Gastroesophageal sphincter (tissue), 4 donors: ENCODE measurements at regions not wholly inside any gene's neighbourhood (a gene's known extent, or its start where the extent isn't known, plus 50 kb on each side); places are given as distances from the start of the nearest gene placed in this dataset.

Experiments
- ATAC-seq: fragments of 150-250 bp; one replicate; pipeline ENCODE4 v1.9.1; 2016; ENCODE audit warnings: mild to moderate bottlenecking, moderate library complexity
- H3K27ac ChIP-seq, 4 donors: fragments of 200-600 bp; sonication (generic) in 3 of 4; 1 replicate in 3 of 4; 2 replicates in 1 of 4; pipeline ENCODE4 v1.5.1; 2016 to 2019
- H3K27me3 ChIP-seq: fragments of 200-600 bp; sonication (generic); one replicate; pipeline ENCODE4 v1.5.1; 2019
- H3K36me3 ChIP-seq, 2 donors: fragments of 200-600 bp; sonication (generic); one replicate each; pipeline ENCODE4 v1.5.1; 2019; ENCODE audit warnings: control low read depth in 1 of 2
- H3K4me1 ChIP-seq, 3 donors: fragments of 200-600 bp; sonication (generic); 1 replicate in 2 of 3; 2 replicates in 1 of 3; pipeline ENCODE4 v1.5.1; 2016 to 2019; ENCODE audit warnings: control low read depth in 2 of 3
- H3K4me3 ChIP-seq, 2 donors: fragments of 200-600 bp; sonication (generic); one replicate each; pipeline ENCODE4 v1.5.1; 2019; ENCODE audit warnings: mild to moderate bottlenecking in 1 of 2, moderate library complexity in 1 of 2
- H3K9me3 ChIP-seq, 3 donors: fragments of 200-600 bp; sonication (generic); one replicate each; pipeline ENCODE4 v1.5.1; 2017 to 2019; ENCODE audit warnings: control low read depth in 2 of 3
- CTCF ChIP-seq, 4 experiments: fragments of 200-600 bp in 2 of 4; fragments of 450-650 bp in 2 of 4; sonication (generic) in 1 of 4; IDR thresholded peaks; one replicate each; pipeline ENCODE4 v1.5.1; 2017 to 2019; ENCODE audit warnings: antibody characterized with exemption in 4 of 4, mild to moderate bottlenecking in 2 of 4, moderate library complexity in 2 of 4
- EP300 ChIP-seq: sonication (generic); formaldehyde crosslinking; IDR thresholded peaks from one replicate; pipeline ENCODE4 v1.6.1; 2017; ENCODE audit warnings: antibody characterized with exemption, mild to moderate bottlenecking
- POLR2A ChIP-seq, 2 donors: fragments of 450-650 bp; IDR thresholded peaks; one replicate each; pipeline ENCODE4 v1.6.1; 2017; ENCODE audit warnings: antibody characterized with exemption in 2 of 2, mild to moderate bottlenecking in 2 of 2, moderate library complexity in 1 of 2
- POLR2AphosphoS5 ChIP-seq: sonication (generic); formaldehyde crosslinking; IDR thresholded peaks from one replicate; pipeline ENCODE4 v1.6.1; 2017; ENCODE audit warnings: antibody characterized with exemption
- WGBS, 2 donors: methylation state at CpG; one replicate each; pipeline ENCODE4 v1.1.5; 2018; ENCODE audit warnings: low coverage in 1 of 2; 5-methylcytosine and 5-hydroxymethylcytosine counted together

- no peak overlapping the region for H3K27ac ChIP-seq
- 80 to 91% methylated on average over 4 to 6 of the region's 6 CpGs for WGBS, 2 donors
- H3K4me3 ChIP-seq, result no peak overlapping the region
- no peak for ATAC-seq
- TF ChIP-seq EP300 (no peak), CTCF (IDR thresholded peaks at IDR 0.05) (no peak), POLR2A (IDR thresholded peaks at IDR 0.05) (no peak)
- H3K27me3 ChIP-seq, result no peaks in the 10 kb centered on the region
- H3K36me3 ChIP-seq, result no peaks in the 10 kb centered on the region
- peaks cover 0 to 15% (median 0%) of the 10 kb centered on the region in 3 donors for H3K9me3 ChIP-seq
- H3K4me1 ChIP-seq, result no peaks in the 10 kb centered on the region
Measured at GRCh38 chr14:23814527-23815256, 138.9 kb upstream of the DHRS4 start.

- H3K4me3 ChIP-seq, result no peak overlapping the region
Measured at GRCh38 chr14:23816371-23816770, 137.2 kb upstream of the DHRS4 start.

GRCh38 chr14:23817164-23817767 is 136.3 kb upstream of the DHRS4 start:
- H3K4me3 ChIP-seq, result no peak overlapping the region
- no peaks in the 10 kb centered on the region for H3K36me3 ChIP-seq
- TF ChIP-seq POLR2AphosphoS5, result no peak
- no peak for TF ChIP-seq CTCF (IDR thresholded peaks at IDR 0.05)
- TF ChIP-seq EP300, result no peak
- TF ChIP-seq POLR2A (IDR thresholded peaks at IDR 0.05), result no peak
- H3K27me3 ChIP-seq, result no peaks in the 10 kb centered on the region
- H3K9me3 ChIP-seq, result peaks cover 0 to 15% (median 0%) of the 10 kb centered on the region in 3 donors
- H3K27ac ChIP-seq, result no peak overlapping the region
- no peaks in the 10 kb centered on the region for H3K4me1 ChIP-seq
- ATAC-seq, result no peak
- WGBS, 2 donors, result 94% methylated on average over 2 of the region's 4 CpGs; no CpG with 5 or more reads in 1 of the 2 donors

More at GRCh38 chr14:23816371-23816770, 137.2 kb upstream of the DHRS4 start:
- Histone ChIP-seq H3K27me3 (no peaks in the 10 kb centered on the region), H3K36me3 (no peaks in the 10 kb centered on the region), H3K4me1 (no peaks in the 10 kb centered on the region), H3K9me3 (peaks cover 0 to 15% (median 0%) of the 10 kb centered on the region in 3 donors), H3K27ac (no peak overlapping the region)
- WGBS, 2 donors, result 85 to 96% methylated on average over 5 of the region's 5 CpGs
- TF ChIP-seq EP300 (no peak), CTCF (IDR thresholded peaks at IDR 0.05) (no peak), POLR2A (IDR thresholded peaks at IDR 0.05) (no peak), POLR2AphosphoS5 (no peak)
- no peak for ATAC-seq

- Histone ChIP-seq H3K36me3 (no peaks in the 10 kb centered on the region), H3K4me3 (no peak overlapping the region), H3K9me3 (no peaks in the 10 kb centered on the region), H3K4me1 (peaks cover 0 to 4% (median 0%) of the 10 kb centered on the region in 3 donors), H3K27ac (no peak overlapping the region), H3K27me3 (no peaks in the 10 kb centered on the region)
- ATAC-seq, result no peak
- no peak for TF ChIP-seq EP300
- WGBS, 2 donors, result 91 to 100% methylated on average over 3 to 5 of the region's 13 CpGs
Measured at GRCh38 chr14:23827100-23827892, 126.3 kb upstream of the DHRS4 start.

- 58 to 100% methylated on average over 2 to 3 of the region's 4 CpGs for WGBS, 2 donors
- peaks cover 0 to 4% (median 0%) of the 10 kb centered on the region in 3 donors for H3K4me1 ChIP-seq
- H3K9me3 ChIP-seq, result no peaks in the 10 kb centered on the region
- no peak for TF ChIP-seq POLR2A (IDR thresholded peaks at IDR 0.05)
- no peak for TF ChIP-seq EP300
- no peak for TF ChIP-seq POLR2AphosphoS5
- no peak for TF ChIP-seq CTCF (IDR thresholded peaks at IDR 0.05)
- no peak overlapping the region for H3K4me3 ChIP-seq
- H3K27me3 ChIP-seq, result no peaks in the 10 kb centered on the region
- H3K27ac ChIP-seq, result no peak overlapping the region
- H3K36me3 ChIP-seq, result no peaks in the 10 kb centered on the region
- ATAC-seq, result no peak
Measured at GRCh38 chr14:23828001-23828400, 125.6 kb upstream of the DHRS4 start.
